Endothelial cell of umbilical vein (primary cell): ENCODE measurements at regions not wholly inside any gene's neighbourhood (a gene's known extent, or its start where the extent isn't known, plus 50 kb on each side); places are given as distances from the start of the nearest gene placed in this dataset.

Experiments
- BruUV-seq: library from RNA; stranded (reverse); fragments of 400-500 nt; replicated peaks from 2 replicates; lab custom pipeline; 2021; lab: Mats Ljungman, UMichigan
- CTCF ChIA-PET: fragments of 300-600, 350-600 bp; sonication (Branson Sonifier 250); formaldehyde crosslinking; loops from one replicate; lab custom pipeline; 2021; ENCODE audit warnings: antibody characterized with exemption, inconsistent platforms; lab: Charles Lee
- POLR2A ChIA-PET: fragments of 300-600, 350-600 bp; sonication (Branson Sonifier 250); formaldehyde crosslinking; loops from one replicate; lab custom pipeline; 2021; ENCODE audit warnings: antibody characterized with exemption, inconsistent platforms; lab: Charles Lee
- DNase-seq: peaks from one replicate; pipeline ENCODE4 v3.0.0-alpha.2; 2011; ENCODE audit warnings: low read depth, low spot score
- FAIRE-seq: peaks from 2 replicates; lab custom pipeline; 2011; peaks lifted over from hg19 to GRCh38; lab: Jason Lieb, UNC
- H2AFZ ChIP-seq: 2 replicates; pipeline ENCODE4 v1.6.0; 2012; ENCODE audit warnings: low read depth, low read length, control low read depth, inconsistent platforms
- H3K27ac ChIP-seq: 2 replicates; pipeline ENCODE4 v1.5.1; 2011; ENCODE audit warnings: low read depth, mild to moderate bottlenecking, control low read depth, low read length, moderate library complexity; ENCODE audit not compliant: insufficient read depth
- H3K27me3 ChIP-seq, 2 experiments: 2 replicates each; pipeline versions ENCODE4 v1.6.0 to v1.6.1; 2011; ENCODE audit warnings: low read length in 2 of 2, mixed read lengths in 1 of 2; ENCODE audit not compliant: control insufficient read depth in 2 of 2, insufficient read depth in 2 of 2
- H3K36me3 ChIP-seq, 2 experiments: 2 replicates in 1 of 2; 3 replicates in 1 of 2; pipeline ENCODE4 v1.5.1; 2011; ENCODE audit warnings: low read length in 2 of 2, mild to moderate bottlenecking in 1 of 2, moderate library complexity in 1 of 2; ENCODE audit not compliant: control insufficient read depth in 2 of 2, insufficient read depth in 2 of 2; ENCODE audit errors: extremely low read depth in 1 of 2
- H3K4me1 ChIP-seq: 3 replicates; pipeline ENCODE4 v1.5.1; 2011; ENCODE audit warnings: mild to moderate bottlenecking, low read length; ENCODE audit not compliant: control insufficient read depth, insufficient read depth; ENCODE audit errors: extremely low read depth
- H3K4me2 ChIP-seq: 2 replicates; pipeline ENCODE4 v1.6.1; 2011; ENCODE audit warnings: low read length, control low read depth, mixed read lengths; ENCODE audit not compliant: insufficient read depth
- H3K4me3 ChIP-seq, 3 experiments: fragments of 200-600 bp in 1 of 3; sonication (generic), shearing (Covaris generic) in 1 of 3; replicated peaks in 1 of 3; 2 replicates each; pipeline ENCODE4 v1.5.1; 2011 to 2016; ENCODE audit warnings: control low read depth in 3 of 3, low read length in 3 of 3, mild to moderate bottlenecking in 2 of 3, inconsistent platforms in 1 of 3, low read depth in 1 of 3, moderate library complexity in 1 of 3; ENCODE audit not compliant: insufficient read depth in 1 of 3
- H3K79me2 ChIP-seq: 2 replicates; pipeline ENCODE4 v1.6.0; 2012; ENCODE audit warnings: low read length, inconsistent platforms; ENCODE audit not compliant: control insufficient read depth, insufficient read depth
- H3K9ac ChIP-seq: replicated peaks from 2 replicates; pipeline ENCODE3; 2011; ENCODE audit warnings: low read length, control low read depth; ENCODE audit not compliant: insufficient read depth; ENCODE audit errors: extremely low read depth
- H3K9me1 ChIP-seq: replicated peaks from 3 replicates; pipeline ENCODE4 v1.6.0; 2011; ENCODE audit warnings: mild to moderate bottlenecking, low read length; ENCODE audit not compliant: control insufficient read depth, insufficient read depth; ENCODE audit errors: extremely low read depth
- H3K9me3 ChIP-seq: replicated peaks from 2 replicates; pipeline ENCODE4 v1.5.1; 2012; ENCODE audit warnings: low read length, inconsistent platforms; ENCODE audit not compliant: control insufficient read depth, insufficient read depth
- H4K20me1 ChIP-seq: replicated peaks from 2 replicates; pipeline ENCODE3; 2011; ENCODE audit warnings: mild to moderate bottlenecking, low read length; ENCODE audit not compliant: control insufficient read depth, insufficient read depth; ENCODE audit errors: extremely low read depth
- CTCF ChIP-seq, 2 donors: IDR thresholded peaks; 1 replicate in 1 of 2; 2 replicates in 1 of 2; pipeline ENCODE4 v1.5.1; 2011; ENCODE audit warnings: low read length in 2 of 2, mild to moderate bottlenecking in 2 of 2, moderate library complexity in 2 of 2, control low read depth in 1 of 2, inconsistent platforms in 1 of 2, low read depth in 1 of 2; ENCODE audit not compliant: insufficient read depth in 1 of 2; ENCODE audit errors: extremely low read depth in 1 of 2
- EZH2 ChIP-seq: IDR thresholded peaks from 2 replicates; pipeline ENCODE4 v1.6.1; 2012; ENCODE audit warnings: borderline replicate concordance, low read depth, mild to moderate bottlenecking, moderate library complexity, low read length, inconsistent platforms; ENCODE audit not compliant: severe bottlenecking
- FOS ChIP-seq: IDR thresholded peaks from 2 replicates; pipeline ENCODE4 v1.6.1; 2011; ENCODE audit warnings: mild to moderate bottlenecking, low read length, moderate library complexity, borderline replicate concordance; ENCODE audit not compliant: insufficient read depth
- GATA2 ChIP-seq: IDR thresholded peaks from 2 replicates; pipeline ENCODE4 v1.7.0; 2011; ENCODE audit warnings: low read depth, mild to moderate bottlenecking, moderate library complexity, mixed read lengths, low read length; ENCODE audit not compliant: insufficient read length, insufficient read depth
- JUN ChIP-seq: IDR thresholded peaks from 2 replicates; pipeline ENCODE4 v1.6.1; 2011; ENCODE audit warnings: borderline replicate concordance, low read depth; ENCODE audit not compliant: insufficient read length, insufficient read depth
- MAX ChIP-seq: IDR thresholded peaks from 2 replicates; pipeline ENCODE4 v1.6.1; 2011; ENCODE audit not compliant: insufficient read depth, insufficient read length
- MYC ChIP-seq: IDR thresholded peaks from one replicate; pipeline ENCODE4 v1.6.1; 2011; ENCODE audit warnings: mild to moderate bottlenecking, low read depth, low read length
- POLR2A ChIP-seq: IDR thresholded peaks from 2 replicates; pipeline ENCODE4 v1.6.1; 2012; ENCODE audit warnings: low read depth, mild to moderate bottlenecking, control low read depth, low read length
- POLR2AphosphoS5 ChIP-seq: IDR thresholded peaks from 2 replicates; pipeline ENCODE4 v1.6.1; 2012; ENCODE audit warnings: low read depth, mild to moderate bottlenecking, control low read depth, low read length, moderate library complexity; ENCODE audit not compliant: insufficient read depth
- dilution Hi-C: fragments of 300-500 bp; cut with MboI; formaldehyde crosslinking; loops from one replicate; pipeline ENCODE4 v1.15.0; 2019; ENCODE audit warnings: low sequenced_read_pairs; ENCODE audit not compliant: extremely low pct_ligation_motif_present
- intact Hi-C: fragments of 100-400 bp; cut with micrococcal nuclease; formaldehyde crosslinking; loops from one replicate; pipeline ENCODE4 v1.10.0; 2022

GRCh38 chr15:46177219-46177618 is 542.4 kb downstream of the SQOR start:
- Histone ChIP-seq H3K79me2 (no peaks in the 10 kb centered on the region), H2AFZ (no peak overlapping the region), H3K27ac (no peak overlapping the region), H3K9ac (no peak overlapping the region), H3K4me2 (no peak overlapping the region), H3K36me3 (no peaks in the 10 kb centered on the region), H3K9me3 (no peaks in the 10 kb centered on the region), H4K20me1 (no peaks in the 10 kb centered on the region), H3K9me1 (no peaks in the 10 kb centered on the region), H3K27me3 (no peaks in the 10 kb centered on the region), H3K4me3 (no peak overlapping the region), H3K4me1 (no peaks in the 10 kb centered on the region)
- DNase-seq (no peak), FAIRE-seq (no peak)
- BruUV-seq, result no TSS peak
- dilution Hi-C loops (no loop called here), intact Hi-C loops (no loop called here)
- TF ChIP-seq GATA2 (no peak), MYC (no peak)
- POLR2A ChIA-PET, result no interaction called here
- CTCF ChIA-PET, result no interaction called here

- no peak overlapping the region for H3K27ac ChIP-seq
- H3K79me2 ChIP-seq, result no peaks in the 10 kb centered on the region
- H3K9me3 ChIP-seq, result no peaks in the 10 kb centered on the region
- H2AFZ ChIP-seq, result no peak overlapping the region
- dilution Hi-C loops, result no loop called here
- CTCF ChIA-PET, result no interaction called here
- no peak overlapping the region for H3K4me2 ChIP-seq
- H3K36me3 ChIP-seq, result no peaks in the 10 kb centered on the region
- no peak for TF ChIP-seq MAX
- TF ChIP-seq FOS, result no peak
- no peak for TF ChIP-seq POLR2AphosphoS5
- TF ChIP-seq CTCF (IDR thresholded peaks at IDR 0.05; ENCODE audit: extremely low read depth in 1 of 2, insufficient read depth in 1 of 2, low read depth in 1 of 2, low read length in 2 of 2), result no peak
- no peak for TF ChIP-seq EZH2
- no peak for TF ChIP-seq MYC
- TF ChIP-seq GATA2, result no peak
- TF ChIP-seq POLR2A, result no peak
- no peak for TF ChIP-seq JUN
- DNase-seq (no peak), FAIRE-seq (no peak)
- POLR2A ChIA-PET, result no interaction called here
- no peaks in the 10 kb centered on the region for H4K20me1 ChIP-seq
- no peak overlapping the region for H3K9ac ChIP-seq
- H3K4me3 ChIP-seq, result no peak overlapping the region
- no peaks in the 10 kb centered on the region for H3K9me1 ChIP-seq
- no peaks in the 10 kb centered on the region for H3K27me3 ChIP-seq
- intact Hi-C loops, result no loop called here
- no TSS peak for BruUV-seq
- no peaks in the 10 kb centered on the region for H3K4me1 ChIP-seq
These were observed 543.3 kb downstream of the SQOR start for GRCh38 chr15:46178138-46178537.
